ENCODE measurements at regions not wholly inside any gene's neighbourhood (a gene's known extent, or its start where the extent isn't known, plus 50 kb on each side); places are given as distances from the start of the nearest gene placed in this dataset.

GRCh38 chr9:7405924-7406604 lies 393.5 kb downstream of the DMAC1 start:
- TF ChIP-seq CTCF (IDR thresholded peaks at IDR 0.05; ENCODE audit: insufficient read depth, low read length, poor library complexity, severe bottlenecking): no peak
- TF ChIP-seq EZH2phosphoT487 (conservative IDR thresholded peaks at IDR 0.05; ENCODE audit: low read length): no peak

All from SU-DHL-6 (cell line).